Activated CD4-positive, alpha-beta T cell treated with anti-CD3 and anti-CD28 coated beads, Interleukin-2, amount 50 U/mL, for 24 hours (primary cell): ENCODE measurements at regions not wholly inside any gene's neighbourhood (a gene's known extent, or its start where the extent isn't known, plus 50 kb on each side); places are given as distances from the start of the nearest gene placed in this dataset.
"Not testable (repeated sequence)": the region's sequence is repeated elsewhere in the genome, so short reads cannot be mapped to it uniquely, and the experiment has no call there.

ENCODE experiments used
- DNase-seq, 2 donors: peaks; one replicate each; pipeline ENCODE4 v3.0.0-alpha.2; 2020; ENCODE audit warnings: low read depth in 1 of 2, low spot score in 1 of 2

DNA sequence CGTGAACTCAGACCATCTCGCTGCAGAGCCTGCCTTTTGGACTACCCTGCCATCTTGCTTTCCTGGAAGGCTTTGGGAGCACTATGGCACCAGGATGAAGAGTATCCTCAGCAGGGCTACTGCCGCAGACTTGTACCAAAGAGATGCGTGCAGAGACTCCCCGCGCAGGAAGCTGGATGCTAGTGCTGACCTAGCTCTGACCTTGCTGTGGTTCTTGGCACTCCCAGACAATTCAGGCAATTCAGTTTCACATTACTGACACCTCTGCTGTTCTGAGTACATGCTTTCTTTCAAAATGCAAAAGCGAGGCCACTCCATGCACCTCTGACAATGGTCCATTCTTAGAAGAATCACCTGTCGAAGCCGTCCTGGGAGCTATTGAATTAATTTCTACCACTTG, 251.5 kb upstream of the MEX3C start:
- DNase-seq = no peak

DNA sequence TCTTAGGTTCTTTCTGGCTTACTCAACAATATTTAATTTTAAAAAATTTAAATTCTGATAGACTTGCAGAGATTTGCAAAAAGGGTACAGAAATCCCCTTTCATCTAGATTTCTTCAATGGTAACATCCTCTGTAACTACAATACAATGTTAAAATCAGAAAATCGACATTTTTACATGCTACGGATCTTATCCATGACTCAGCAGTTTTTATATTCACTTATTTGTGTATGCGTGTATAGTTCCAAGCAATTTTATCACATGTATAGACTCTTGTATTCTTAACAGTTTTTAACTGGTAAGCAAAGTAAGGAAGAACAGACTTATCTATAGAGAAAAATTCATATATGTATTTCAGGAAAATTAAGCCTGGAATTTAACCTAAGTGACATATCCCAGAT, 256.1 kb upstream of the MEX3C start:
- DNase-seq = no peak

DNA sequence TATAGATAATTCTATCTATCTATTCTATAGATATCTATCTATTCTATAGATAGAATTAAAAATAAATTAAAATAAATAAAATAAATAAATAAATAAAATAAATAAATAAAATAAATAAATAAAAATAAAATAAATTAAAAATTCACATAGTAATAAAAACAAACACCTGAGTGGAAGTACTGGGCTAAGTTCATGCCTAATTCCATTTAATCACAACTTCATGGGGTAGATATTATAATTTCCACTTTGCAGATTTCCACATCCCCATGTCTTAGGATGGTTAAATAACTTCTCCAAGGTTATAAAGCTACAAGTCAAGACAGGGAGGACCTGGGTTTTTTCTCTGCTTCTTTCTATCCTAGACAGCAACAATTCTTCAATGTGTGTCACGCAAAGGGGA, 261.4 kb upstream of the MEX3C start:
- DNase-seq = no peak

DNA sequence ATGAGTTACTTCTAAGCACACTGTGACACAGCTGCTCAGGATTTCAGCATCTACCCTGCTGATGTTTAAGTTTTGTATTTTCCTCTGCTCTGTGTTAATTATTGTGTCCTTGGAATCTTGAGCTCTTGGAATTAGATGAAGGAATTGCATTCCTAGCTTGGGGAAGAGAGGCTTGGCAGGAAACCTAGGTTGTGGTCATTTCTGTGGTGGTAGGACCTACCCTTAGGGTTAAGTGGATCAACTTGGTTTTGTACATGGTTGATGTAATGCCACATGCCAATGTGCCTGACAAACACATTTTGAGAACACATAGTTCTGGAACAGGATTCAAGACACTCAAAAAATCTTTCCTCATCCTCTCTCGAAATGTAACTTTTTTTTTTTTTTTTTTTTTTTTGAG, 264.5 kb upstream of the MEX3C start:
- no peak for DNase-seq

DNA sequence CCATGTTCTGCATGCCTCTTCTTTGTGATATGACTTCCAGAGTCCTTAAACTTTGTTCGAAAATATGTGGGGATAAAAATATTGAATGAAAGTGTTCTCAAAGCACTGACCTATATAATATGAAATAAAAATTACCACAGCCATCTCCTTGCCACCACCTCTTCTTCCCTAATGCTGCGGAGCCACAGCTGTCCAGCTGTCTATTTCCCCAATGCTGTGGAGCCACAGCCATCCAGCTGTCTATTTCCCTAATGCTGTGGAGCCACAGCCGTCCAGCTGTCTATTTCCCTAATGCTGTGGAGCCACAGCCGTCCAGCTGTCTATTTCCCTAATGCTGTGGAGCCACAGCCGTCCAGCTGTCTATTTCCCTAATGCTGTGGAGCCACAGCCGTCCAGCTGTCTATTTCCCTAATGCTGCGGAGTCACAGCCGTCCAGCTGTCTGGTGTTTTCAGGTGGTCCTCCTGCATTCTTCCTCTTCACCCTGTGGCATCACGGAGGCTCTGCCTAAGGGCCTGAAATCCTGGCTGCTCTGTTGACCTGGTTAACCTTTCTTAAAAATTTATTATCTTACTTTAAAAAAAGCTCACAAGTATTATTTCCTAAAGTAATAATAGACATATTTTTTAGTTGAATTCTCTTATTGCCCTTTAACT, 266.1 kb upstream of the MEX3C start:
- no peak for DNase-seq

DNA sequence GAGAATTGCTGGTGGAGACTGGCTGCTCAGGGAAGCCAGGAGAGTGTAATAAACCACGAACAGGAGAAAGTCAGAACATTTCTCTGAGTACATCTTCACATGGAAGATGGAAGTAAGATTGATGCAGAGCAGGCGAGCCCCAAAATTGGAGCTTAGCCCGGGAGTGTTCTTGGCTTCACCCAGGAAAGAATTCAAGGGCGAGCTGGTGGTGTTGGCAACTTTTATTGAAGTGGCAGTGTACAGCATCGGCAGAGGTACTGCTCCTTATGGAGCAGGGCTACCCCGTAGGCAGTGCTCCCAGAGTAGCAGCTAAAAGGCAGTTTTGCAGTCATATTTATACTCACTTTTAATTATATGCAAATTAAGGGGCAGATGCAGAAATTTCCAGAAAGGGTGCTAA, 281.4 kb upstream of the MEX3C start:
- no peak for DNase-seq

DNA sequence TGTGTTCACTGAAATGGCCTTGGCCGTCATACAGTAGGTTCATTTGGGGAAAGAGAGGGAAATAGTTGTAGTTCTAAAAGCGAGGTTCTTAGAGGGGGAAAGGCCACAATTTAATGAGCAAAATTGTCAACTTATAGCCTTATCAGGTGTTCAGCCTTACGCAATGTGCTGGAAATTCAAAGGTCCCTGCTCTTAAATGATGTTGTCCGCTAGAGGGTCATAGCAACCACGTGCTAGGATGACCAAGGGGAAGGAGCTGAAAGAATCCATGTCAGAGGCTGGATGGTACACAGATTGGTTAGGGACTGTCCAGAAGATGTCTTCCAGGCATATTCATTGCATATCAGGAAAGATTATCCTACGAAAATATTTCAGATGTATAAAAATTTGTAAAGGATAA, 282.3 kb upstream of the MEX3C start:
- DNase-seq = no peak

DNA sequence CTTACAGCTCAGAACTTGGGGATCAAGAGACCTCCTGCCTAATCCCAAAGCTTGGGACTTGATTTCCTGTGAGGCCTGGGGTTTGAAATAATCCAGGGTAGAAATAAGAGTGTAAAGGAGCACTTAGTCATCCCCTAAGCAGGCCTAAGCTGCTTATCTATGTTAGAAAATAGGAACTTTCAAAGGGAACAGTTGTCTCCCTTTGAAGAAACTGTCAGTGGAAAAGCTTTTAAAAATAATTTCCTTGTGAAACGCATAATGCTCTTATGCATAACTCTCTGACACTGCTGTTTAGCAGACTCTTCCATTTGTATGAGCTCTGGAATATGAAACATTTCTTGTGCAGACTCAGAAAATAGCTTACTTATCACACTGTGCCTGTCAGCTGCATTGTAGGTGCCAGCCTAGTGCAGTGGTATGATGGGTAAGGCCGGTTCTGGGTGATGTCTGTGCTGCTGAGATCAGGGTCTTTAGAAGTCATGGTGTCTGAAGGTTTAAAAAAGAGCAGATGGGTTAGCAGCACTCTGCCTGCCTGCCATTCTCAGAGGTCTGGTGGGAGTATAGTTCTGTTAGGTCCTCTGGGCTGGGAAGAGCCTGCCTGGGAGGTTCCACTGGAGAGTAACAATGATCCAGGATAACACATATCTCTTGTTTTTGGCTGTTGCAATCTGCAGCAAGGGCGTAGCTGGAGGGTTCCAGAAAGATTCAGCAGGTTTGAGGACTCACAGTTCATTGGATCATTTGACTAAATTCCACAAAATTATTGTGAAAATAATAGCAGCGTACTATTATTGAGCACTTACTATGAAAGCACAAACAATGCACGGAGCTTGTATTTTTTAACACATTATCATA, 283.2 kb upstream of the MEX3C start:
- DNase-seq = no peak

DNA sequence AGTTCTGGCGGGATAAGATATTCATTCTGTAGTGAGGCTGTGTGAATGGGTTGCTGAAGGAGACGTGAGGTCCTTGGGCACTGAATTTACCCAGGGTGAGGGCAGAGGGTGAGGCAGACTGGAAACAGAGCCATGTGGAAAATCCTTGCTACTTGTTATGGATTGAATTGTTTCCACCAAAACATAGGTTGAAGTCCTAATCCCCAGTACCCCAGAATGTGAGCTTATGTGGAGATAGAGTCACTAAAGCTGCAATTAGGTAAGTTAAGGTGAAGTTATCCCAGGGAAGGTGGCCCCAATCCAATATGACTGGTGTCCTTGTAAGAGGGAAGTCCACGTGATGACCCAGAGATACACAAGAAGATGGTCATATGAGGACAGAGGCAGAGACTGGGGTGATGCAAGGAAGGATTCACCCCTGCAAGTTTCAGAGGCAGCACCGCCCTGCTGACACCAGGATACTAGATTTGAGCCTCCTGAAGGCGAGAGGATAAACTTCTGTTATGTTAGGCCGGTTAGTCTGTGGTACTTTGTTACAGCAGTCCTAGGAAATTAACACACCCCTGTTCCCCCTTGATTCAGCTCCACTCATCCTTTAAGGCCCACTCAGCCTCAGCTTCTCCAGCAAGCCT, 289.4 kb upstream of the MEX3C start:
- DNase-seq = no peak

DNA sequence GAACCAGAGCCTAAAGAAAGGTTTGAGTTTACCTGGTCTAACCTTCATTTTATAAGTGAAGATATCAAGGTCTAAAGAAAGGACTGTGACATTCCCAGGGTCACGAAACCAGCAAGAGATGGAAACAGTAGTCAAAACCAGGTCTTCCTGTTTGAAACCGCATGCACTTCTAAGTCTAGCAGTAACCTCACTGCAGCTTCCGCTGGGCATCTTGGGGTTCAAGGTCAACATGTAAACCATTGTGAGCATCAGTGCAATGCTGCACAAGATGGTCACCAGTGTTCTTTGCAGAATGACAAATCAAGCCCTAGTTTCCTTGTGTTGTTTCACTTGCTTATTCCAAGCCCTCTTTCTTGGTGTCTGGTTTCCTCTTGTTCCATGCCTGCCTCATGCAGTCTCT, 292.9 kb upstream of the MEX3C start:
- DNase-seq = no peak

DNA sequence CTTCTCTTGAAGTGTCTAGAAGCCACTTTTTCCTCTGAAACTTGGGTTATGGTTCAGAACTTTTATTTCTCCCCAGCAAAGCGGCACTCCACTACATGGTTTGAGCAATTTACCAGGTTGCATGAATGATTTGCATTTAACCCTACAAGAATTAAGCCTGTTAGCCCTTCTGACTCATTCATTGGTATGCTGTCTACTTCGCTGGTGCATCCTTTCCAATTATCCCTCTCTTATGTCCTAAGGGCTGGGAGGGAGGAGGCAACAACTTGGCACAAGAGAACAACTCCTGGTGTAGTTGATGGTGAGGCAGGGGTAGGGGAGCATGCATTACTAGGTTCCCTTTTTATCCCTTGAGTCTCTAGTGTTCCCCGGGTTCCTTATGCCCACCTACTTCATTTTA, 293.4 kb upstream of the MEX3C start:
- no peak for DNase-seq

DNA sequence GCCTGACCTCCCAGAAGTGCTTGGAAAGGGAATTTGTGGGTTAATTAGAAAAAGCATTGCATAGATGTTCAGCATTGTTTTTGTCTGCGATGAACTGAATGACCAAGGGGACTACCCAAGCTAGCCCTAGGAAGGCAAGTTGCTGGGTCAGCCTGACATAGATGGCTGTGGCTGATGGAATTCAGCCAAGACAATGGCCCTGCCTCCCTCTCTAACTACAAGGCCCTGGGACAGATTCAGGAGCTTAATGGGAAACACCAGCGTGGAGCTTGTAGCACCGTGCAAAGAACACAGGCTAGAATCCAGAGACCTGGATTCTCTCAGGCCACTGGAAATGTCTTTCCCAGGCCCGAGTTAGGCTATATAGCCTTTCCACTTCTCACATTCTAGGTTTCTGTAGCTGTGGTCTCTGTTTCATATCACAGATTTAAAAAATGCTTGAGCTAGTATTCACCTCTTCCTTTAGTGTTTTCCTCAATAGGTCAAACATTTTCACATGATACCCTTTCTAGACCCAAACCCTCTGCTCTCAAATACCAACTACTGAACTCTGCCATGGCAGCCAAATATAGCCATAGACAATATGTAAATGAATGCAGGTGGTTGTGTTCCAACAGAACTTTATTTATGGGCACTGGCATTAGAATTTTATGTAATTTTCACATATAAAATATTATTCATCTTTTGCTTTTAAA, 294.3 kb upstream of the MEX3C start:
- no peak for DNase-seq

DNA sequence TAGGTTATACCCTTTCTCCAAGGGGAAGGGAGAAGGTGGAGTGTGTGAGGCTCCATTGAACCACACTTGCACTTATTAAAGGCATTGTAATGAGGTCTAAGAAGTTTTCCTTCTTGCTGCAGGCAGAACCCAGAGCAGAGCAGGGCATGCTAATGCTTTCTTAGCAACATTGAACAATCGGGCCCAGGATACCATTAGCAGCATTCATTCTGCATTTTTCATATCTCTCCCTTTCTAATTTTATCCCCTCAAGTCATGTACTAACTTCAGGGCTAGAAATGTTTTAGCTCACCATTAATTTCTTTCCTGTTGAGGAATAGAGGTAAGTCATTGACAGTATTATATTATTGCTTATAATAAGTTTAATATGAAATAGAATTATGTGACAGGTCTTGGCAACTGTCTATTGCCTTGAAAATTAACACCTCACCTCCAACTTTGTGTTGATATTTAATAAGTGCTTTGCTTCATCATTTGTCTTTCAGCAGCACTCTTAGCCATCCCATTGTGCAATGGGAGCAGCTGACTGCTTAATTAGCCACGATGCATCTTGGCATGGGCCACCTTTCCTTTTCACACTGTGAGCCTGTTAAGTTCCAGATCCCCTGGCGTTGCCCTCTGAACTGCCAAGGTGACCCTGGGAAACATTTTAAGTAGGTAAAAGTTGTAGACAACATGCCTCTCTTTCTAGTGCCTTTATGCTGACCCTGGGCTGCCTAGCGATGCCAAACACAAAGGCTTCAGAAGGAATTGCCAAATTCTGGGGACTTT, 300.8 kb upstream of the MEX3C start:
- DNase-seq = no peak

DNA sequence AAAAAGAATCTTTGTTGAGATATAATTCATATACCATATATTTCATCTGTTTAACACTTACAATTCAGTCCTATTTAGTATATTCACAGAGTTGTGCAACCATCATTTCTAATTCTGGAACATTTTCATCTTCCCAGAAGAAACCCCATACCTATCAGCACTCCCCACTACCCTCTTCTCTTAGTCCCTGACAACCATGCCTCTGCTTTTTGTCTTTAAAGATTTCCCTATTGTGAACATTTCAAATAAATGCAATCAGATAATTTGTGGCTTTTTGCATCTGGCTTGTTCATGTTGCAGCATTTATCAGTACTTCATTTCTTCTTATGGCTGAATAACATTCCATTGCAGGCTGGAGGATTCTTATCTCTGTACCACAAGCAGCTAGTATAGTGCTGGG, 305.9 kb upstream of the MEX3C start:
- no peak for DNase-seq

DNA sequence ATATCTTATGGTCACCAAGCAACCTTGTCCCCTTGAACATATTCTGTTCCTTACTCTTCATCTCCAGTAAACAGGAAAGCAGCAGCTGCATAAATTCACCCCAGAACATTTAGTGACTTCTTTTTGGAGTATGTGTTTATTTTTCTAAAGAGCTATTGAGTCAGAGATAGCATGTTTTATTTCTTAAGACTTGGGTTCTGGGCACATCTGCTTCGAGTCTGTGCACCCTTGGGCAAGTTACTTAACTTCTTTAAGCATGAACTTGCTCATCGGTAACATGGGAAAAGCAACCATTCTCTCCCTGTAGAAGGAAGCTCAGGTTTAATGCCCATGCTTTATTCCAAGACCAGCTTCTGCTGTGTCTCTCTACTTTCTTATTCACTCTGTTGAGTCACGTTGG, 309.3 kb upstream of the MEX3C start:
- DNase-seq = no peak

DNA sequence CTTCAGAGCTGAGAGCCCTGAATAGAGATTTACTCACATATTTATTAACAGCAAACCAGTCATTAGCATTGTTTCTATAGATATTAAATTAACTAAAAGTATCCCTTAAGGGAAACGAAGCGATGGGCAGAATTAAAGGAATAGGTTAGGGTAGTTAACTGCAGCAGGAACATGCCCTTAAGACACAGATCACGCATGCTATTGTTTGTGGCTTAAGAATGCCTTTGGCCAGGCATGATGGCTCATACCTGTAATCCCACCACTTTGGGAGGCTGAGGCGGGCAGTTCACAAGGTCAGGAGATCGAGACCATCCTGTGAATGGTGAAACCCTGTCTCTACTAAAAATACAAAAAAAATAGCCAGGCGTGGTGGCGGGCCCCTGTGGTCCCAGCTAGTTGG, 310.9 kb upstream of the MEX3C start:
- DNase-seq = not testable (repeated sequence)

DNA sequence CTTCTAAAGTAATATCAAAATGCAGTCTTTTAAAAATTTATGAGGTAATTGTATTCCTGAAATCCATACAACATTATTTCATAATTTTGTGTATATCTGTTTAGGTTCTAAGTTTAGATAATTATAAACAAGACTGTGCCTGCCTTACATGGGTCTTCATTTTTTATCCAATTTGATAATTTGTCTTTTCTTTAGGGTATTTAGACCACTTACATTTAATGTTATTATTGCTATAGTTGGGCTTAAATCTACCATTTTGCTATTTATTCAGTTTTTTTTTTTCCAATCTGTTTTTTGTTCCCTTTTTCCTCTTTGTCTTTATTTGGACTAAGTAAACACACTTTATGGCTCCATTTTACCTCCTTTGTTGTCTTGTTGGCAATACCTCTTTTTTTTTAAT, 312.5 kb upstream of the MEX3C start:
- no peak for DNase-seq

DNA sequence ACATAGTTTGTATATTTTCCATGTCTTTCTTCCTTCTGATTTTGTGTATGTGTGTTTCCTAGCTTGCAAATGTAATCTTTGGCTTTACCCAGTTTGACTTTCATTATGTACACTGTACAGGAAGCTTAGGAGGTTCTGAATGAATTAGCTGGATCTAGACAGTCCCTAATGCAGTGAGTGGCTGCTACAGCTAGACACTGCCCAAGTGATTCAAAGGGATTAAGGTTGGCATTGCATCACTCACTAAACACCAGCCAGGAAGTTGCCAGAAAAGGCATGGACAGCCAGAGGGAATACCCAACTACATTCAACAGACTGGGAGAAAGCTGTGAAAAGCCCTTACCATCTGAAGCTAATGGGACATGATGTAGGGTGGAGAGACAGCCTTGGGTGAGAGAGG, 316.0 kb upstream of the MEX3C start:
- DNase-seq = no peak

DNA sequence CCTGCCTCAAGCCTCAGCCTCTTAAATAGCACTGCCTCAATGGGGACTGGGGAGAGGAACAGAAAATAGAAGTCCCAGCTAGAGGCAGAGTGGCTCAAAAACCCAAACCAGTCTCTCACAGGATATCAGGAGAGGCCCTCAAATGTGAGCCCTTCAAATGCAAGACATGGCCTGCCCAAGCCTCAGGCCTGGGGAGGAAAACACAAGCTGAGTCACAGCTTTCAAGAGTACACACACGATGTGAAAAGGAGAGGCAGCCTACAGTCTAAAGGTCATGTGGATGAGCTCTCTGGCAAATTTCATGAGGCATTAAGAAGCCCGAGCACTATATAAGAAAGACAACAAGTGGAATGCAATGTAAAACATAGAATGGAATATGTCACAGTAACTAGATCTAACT, 316.6 kb upstream of the MEX3C start:
- no peak for DNase-seq

DNA sequence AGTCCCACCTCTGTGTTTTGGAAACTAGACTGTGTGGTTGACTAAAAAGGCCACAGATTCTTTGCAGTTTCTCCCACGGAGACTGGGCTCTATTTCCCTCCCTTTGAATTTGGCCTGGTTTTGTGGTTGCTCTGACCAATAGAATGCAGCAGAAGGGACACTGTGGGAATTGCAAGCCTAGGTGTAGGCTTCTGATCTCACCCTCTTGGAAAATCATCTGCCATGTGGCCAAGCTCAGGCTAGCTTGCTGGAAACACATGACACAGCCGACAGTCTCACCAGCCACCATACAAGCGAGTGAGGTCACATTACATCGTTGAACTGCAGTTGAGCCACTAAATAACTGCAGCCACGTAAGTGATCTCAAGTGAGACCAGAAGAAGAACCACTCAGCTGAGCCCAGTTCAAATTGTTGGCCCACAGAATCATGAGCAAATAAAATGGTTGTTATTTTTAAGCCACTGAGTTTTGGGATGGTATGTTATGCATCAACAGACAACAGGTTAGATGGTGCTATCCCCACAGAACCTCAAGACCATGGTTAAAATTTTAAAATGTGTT, 319.1 kb upstream of the MEX3C start:
- DNase-seq = no peak

DNA sequence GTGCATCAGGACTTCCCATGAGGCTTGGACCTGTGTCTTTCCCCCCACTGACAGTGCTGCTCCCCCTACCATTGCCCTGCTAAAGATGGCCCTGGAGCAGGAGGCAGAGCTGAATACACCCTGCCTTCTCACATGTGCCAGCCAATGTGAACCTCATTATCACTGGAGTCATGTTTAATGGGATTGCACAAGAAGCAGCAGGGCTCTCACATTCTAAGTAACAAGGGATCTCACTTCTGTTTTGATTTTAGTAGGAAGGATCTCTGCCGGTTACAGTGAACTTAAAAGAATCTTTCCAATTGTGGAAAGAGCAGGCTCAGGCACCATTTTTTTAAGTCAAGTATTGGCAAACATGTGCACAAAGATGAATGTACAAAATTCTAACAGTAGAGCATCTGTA, 322.1 kb upstream of the MEX3C start:
- DNase-seq = no peak
